PC-3 (cell line): ENCODE measurements at regions not wholly inside any gene's neighbourhood (a gene's known extent, or its start where the extent isn't known, plus 50 kb on each side); places are given as distances from the start of the nearest gene placed in this dataset.

Source experiments
- ATAC-seq: fragments of 200-7000 bp; cut with Tn5 transposase; 2 replicates; pipeline ENCODE4 v1.9.1; 2020; ENCODE audit warnings: mild to moderate bottlenecking, moderate library complexity
- BruUV-seq: library from RNA; stranded (reverse); fragments of 400-500 nt; replicated peaks from 2 replicates; lab custom pipeline; 2021; lab: Mats Ljungman, UMichigan
- CTCF ChIA-PET: fragments of 300-600 bp; sonication (Branson Sonifier 250); formaldehyde crosslinking; loops from one replicate; lab custom pipeline; 2022; ENCODE audit warnings: antibody characterized with exemption; lab: Charles Lee
- POLR2A ChIA-PET: fragments of 300-600 bp; sonication (Branson Sonifier 250); formaldehyde crosslinking; loops from one replicate; lab custom pipeline; 2022; ENCODE audit warnings: antibody characterized with exemption; ENCODE audit not compliant: unreplicated experiment; lab: Charles Lee
- DNase-seq: peaks from one replicate; pipeline ENCODE4 v3.0.0-alpha.2; 2015
- H2AFZ ChIP-seq: fragments of 300-600 bp; sonication (generic); 2 replicates; pipeline ENCODE4 v1.6.0; 2016; ENCODE audit warnings: antibody characterized with exemption, low read length
- H3F3A ChIP-seq: fragments of 300-600 bp; sonication (generic); one replicate; pipeline ENCODE4 v1.6.0; 2017; ENCODE audit warnings: antibody characterized with exemption, low read length, control low read depth, mild to moderate bottlenecking; ENCODE audit not compliant: unreplicated experiment
- H3K27ac ChIP-seq: fragments of 300-600 bp; sonication (generic); 2 replicates; pipeline ENCODE4 v1.5.1; 2016; ENCODE audit warnings: mild to moderate bottlenecking, low read length
- H3K27me3 ChIP-seq: fragments of 300-600 bp; sonication (generic); 2 replicates; pipeline ENCODE4 v1.6.1; 2016; ENCODE audit warnings: low read length, mixed read lengths
- H3K36me3 ChIP-seq: fragments of 300-600 bp; sonication (generic); 2 replicates; pipeline ENCODE4 v1.6.1; 2016; ENCODE audit warnings: low read depth, mixed run types, low read length, mixed read lengths
- H3K4me1 ChIP-seq: fragments of 300-600 bp; sonication (generic); 2 replicates; pipeline ENCODE4 v1.5.1; 2016; ENCODE audit warnings: low read length; ENCODE audit not compliant: insufficient read depth
- H3K4me2 ChIP-seq: fragments of 300-600 bp; sonication (generic); 2 replicates; pipeline ENCODE4 v1.6.0; 2016; ENCODE audit warnings: low read length
- H3K4me3 ChIP-seq: fragments of 300-600 bp; sonication (generic); 2 replicates; pipeline ENCODE4 v1.5.1; 2016; ENCODE audit warnings: mild to moderate bottlenecking, low read length, mixed read lengths
- H3K79me2 ChIP-seq: fragments of 300-600 bp; sonication (generic); 2 replicates; pipeline ENCODE4 v1.6.1; 2017; ENCODE audit warnings: low read length, mixed read lengths
- H3K9ac ChIP-seq: fragments of 300-600 bp; sonication (generic); 2 replicates; pipeline ENCODE4 v1.6.0; 2016; ENCODE audit warnings: mild to moderate bottlenecking, low read length
- H3K9me2 ChIP-seq: fragments of 300-600 bp; sonication (generic); replicated peaks from 2 replicates; pipeline ENCODE4 v1.6.1; 2016; ENCODE audit warnings: mixed run types, low read length, mixed read lengths
- H3K9me3 ChIP-seq: fragments of 300-600 bp; sonication (generic); 2 replicates; pipeline ENCODE4 v1.6.1; 2016; ENCODE audit warnings: low read length, mixed read lengths
- H4K20me1 ChIP-seq: fragments of 300-600 bp; sonication (generic); 2 replicates; pipeline ENCODE4 v1.6.1; 2016; ENCODE audit warnings: low read length, mixed read lengths
- EZH2 ChIP-seq: fragments of 300-600 bp; sonication (generic); IDR thresholded peaks from one replicate; pipeline ENCODE4 v1.6.1; 2017; ENCODE audit warnings: antibody characterized with exemption, mild to moderate bottlenecking, low read length; ENCODE audit not compliant: unreplicated experiment
- EZH2phosphoT487 ChIP-seq: fragments of 300-600 bp; sonication (generic); IDR thresholded peaks from 2 replicates; pipeline ENCODE4 v1.6.1; 2018; ENCODE audit warnings: mild to moderate bottlenecking, antibody characterized with exemption, low read length, borderline replicate concordance
- intact Hi-C: fragments of 100-400 bp; cut with micrococcal nuclease; formaldehyde crosslinking; loops from 2 replicates; pipeline ENCODE4 v1.9.0; 2023
- TF ChIP-seq, protein P1 (sequence below): fragments of 300-600 bp; sonication (generic); conservative IDR thresholded peaks from 2 replicates; pipeline ENCODE4 v1.5.1; 2017; ENCODE audit warnings: antibody characterized with exemption, low read depth, mild to moderate bottlenecking, low read length

DNA sequence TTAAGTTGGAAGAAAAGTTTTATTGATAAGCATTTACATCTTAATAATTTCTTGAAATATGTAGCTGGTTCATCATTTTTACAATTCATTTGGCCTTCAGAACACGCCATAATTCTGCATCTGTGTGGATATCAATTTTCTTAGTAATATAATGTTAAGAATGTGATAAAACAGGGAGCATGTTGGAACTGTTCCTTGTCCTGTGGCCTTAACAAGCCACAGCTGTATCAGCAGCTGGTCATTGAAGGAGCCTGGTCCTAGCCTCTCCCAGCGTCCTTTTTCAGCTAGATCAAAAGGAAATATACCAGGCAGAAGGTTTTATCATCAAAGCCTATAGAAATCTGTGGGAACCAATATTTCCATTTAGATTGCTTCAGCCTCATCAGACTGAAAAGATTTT, 421.8 kb downstream of the SPRY2 start:
- CTCF ChIA-PET, result no interaction called here

DNA sequence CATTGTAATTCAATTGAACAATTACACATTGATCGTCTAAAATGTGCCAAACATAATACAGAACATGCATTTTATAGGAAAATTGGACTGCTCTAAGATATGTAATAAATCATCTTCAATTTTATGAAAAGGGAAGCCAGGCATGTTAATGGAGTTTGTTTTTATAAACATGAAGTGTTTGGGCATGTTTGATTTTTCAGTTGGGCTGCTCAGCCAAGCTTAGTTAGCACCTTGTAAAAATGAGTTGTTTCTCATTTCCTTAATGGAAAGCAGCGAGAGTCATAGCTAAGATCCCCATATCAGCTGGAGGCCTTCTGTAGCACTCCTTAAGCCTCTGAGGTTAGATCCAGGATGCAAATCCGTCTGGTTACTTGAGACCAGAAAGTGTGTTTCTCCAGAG, 422.3 kb downstream of the SPRY2 start:
- ChIA-PET POLR2A (no interaction called here), CTCF (no interaction called here)
- TF ChIP-seq EZH2phosphoT487 (no peak), EZH2 (no peak)
- TF ChIP-seq, protein P1, sequence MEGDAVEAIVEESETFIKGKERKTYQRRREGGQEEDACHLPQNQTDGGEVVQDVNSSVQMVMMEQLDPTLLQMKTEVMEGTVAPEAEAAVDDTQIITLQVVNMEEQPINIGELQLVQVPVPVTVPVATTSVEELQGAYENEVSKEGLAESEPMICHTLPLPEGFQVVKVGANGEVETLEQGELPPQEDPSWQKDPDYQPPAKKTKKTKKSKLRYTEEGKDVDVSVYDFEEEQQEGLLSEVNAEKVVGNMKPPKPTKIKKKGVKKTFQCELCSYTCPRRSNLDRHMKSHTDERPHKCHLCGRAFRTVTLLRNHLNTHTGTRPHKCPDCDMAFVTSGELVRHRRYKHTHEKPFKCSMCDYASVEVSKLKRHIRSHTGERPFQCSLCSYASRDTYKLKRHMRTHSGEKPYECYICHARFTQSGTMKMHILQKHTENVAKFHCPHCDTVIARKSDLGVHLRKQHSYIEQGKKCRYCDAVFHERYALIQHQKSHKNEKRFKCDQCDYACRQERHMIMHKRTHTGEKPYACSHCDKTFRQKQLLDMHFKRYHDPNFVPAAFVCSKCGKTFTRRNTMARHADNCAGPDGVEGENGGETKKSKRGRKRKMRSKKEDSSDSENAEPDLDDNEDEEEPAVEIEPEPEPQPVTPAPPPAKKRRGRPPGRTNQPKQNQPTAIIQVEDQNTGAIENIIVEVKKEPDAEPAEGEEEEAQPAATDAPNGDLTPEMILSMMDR, result no peak
- no peaks in the 10 kb centered on the region for H3K36me3 ChIP-seq
- H3K27ac ChIP-seq, result no peak overlapping the region
- intact Hi-C loops, result no loop called here
- no peaks in the 10 kb centered on the region for H4K20me1 ChIP-seq
- BruUV-seq, result no TSS peak
- ATAC-seq, result no peak
- H3K27me3 ChIP-seq, result no peaks in the 10 kb centered on the region
- DNase-seq, result no peak
- no peak overlapping the region for H2AFZ ChIP-seq
- no peaks in the 10 kb centered on the region for H3F3A ChIP-seq
- H3K4me1 ChIP-seq, result no peaks in the 10 kb centered on the region
- no peaks in the 10 kb centered on the region for H3K9me2 ChIP-seq
- H3K9ac ChIP-seq, result no peak overlapping the region
- no peaks in the 10 kb centered on the region for H3K79me2 ChIP-seq
- no peaks in the 10 kb centered on the region for H3K9me3 ChIP-seq
- no peak overlapping the region for H3K4me2 ChIP-seq
- no peak overlapping the region for H3K4me3 ChIP-seq

More for the DNA sequence above, 421.8 kb downstream of the SPRY2 start:
- Histone ChIP-seq H3K4me3 (no peak overlapping the region), H3K27me3 (no peaks in the 10 kb centered on the region), H3K79me2 (no peaks in the 10 kb centered on the region), H2AFZ (no peak overlapping the region), H3K9ac (no peak overlapping the region), H4K20me1 (no peaks in the 10 kb centered on the region), H3K4me1 (no peaks in the 10 kb centered on the region), H3K36me3 (no peaks in the 10 kb centered on the region), H3K4me2 (no peak overlapping the region), H3K9me2 (no peaks in the 10 kb centered on the region), H3F3A (no peaks in the 10 kb centered on the region), H3K27ac (no peak overlapping the region), H3K9me3 (no peaks in the 10 kb centered on the region)
- no peak for ATAC-seq
- POLR2A ChIA-PET, result no interaction called here
- TF ChIP-seq, protein P1, result no peak
- TF ChIP-seq EZH2, result no peak
- TF ChIP-seq EZH2phosphoT487, result no peak
- no TSS peak for BruUV-seq
- no peak for DNase-seq
- intact Hi-C loops, result no loop called here

DNA sequence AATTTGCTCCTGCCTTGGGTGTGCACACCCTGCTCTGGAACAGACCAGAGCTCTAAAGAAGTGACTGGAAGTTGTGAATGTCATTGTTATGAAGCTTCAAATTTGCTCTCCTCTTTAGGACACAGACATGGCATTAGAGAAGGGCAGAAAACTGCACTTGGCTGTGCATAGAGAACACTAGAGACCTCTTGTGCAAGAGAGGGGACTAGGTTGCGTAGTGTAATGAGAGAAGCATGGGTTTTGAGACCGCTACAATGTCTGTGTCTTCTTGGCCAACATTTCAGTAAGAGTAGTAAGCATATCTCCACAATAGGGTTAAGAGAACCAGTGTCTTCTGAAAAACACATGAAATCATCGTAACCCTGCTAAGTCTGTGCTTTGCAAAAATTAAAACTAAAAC, 423.3 kb downstream of the SPRY2 start:
- POLR2A ChIA-PET, result no interaction called here
- no peak overlapping the region for H3K27ac ChIP-seq

More for the DNA sequence above, 423.3 kb downstream of the SPRY2 start:
- no TSS peak for BruUV-seq
- TF ChIP-seq, protein P1, result no peak
- TF ChIP-seq EZH2phosphoT487 (no peak), EZH2 (no peak)
- ATAC-seq (no peak), DNase-seq (no peak)
- Histone ChIP-seq H3K36me3 (no peaks in the 10 kb centered on the region), H3K9ac (no peak overlapping the region), H3K4me1 (no peaks in the 10 kb centered on the region), H4K20me1 (no peaks in the 10 kb centered on the region), H3K27me3 (no peaks in the 10 kb centered on the region), H3F3A (no peaks in the 10 kb centered on the region), H3K79me2 (no peaks in the 10 kb centered on the region), H3K4me2 (no peak overlapping the region), H2AFZ (no peak overlapping the region), H3K9me2 (no peaks in the 10 kb centered on the region), H3K4me3 (no peak overlapping the region), H3K9me3 (no peaks in the 10 kb centered on the region)
- CTCF ChIA-PET, result no interaction called here
- intact Hi-C loops, result no loop called here
